AG20443 (cell line): ENCODE measurements at regions not wholly inside any gene's neighbourhood (a gene's known extent, or its start where the extent isn't known, plus 50 kb on each side); places are given as distances from the start of the nearest gene placed in this dataset.

Experiments
- DNase-seq: peaks from one replicate; pipeline ENCODE4 v3.0.0; 2012; ENCODE audit warnings: low spot score, mixed read lengths

- no peak for DNase-seq
These were observed 372.5 kb upstream of the SYT4 start for GRCh38 chr18:43649649-43650357.

- no peak for DNase-seq
These were observed 373.1 kb upstream of the SYT4 start for GRCh38 chr18:43650426-43650825.

GRCh38 chr18:43651057-43651456, 373.8 kb upstream of the SYT4 start:
- DNase-seq, result no peak

DNA sequence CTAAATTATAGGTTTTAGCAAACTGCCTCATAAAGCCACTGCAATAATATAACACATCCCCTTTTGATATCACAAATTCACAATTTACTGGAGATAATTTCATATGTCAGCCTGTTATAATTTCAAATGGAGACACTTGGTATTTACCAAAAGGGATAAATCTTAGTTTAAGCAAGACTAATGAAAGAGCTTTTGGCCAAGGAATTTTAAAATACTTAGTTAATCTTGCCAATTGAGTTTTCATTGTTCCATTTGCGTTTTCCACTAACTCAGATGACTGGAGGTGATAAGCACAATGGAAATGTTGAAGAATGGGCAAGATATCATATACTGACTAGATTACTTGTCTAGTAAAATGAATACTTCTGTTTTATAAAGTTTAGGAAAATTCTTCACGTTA, 379.3 kb upstream of the SYT4 start:
- DNase-seq, result no peak

DNA sequence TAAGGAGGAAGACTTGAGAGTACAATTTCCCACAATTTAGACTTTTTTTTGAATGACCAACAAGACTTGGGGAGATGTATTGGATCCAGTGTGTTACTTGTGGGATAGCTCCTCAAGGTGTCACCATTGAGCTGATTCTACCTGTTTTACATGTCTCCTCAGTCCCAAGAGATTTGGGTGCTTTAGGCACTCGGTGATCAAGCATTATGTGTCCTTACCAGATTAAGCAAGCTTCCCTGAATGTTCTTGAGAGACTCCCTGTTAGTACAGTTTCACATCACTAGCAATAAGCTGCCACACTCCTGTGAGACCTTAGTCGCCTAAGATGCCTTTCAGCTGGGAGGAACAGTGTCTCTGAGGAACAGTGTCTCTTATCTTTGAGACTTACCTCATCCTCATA, 384.3 kb upstream of the SYT4 start:
- DNase-seq, result no peak

DNA sequence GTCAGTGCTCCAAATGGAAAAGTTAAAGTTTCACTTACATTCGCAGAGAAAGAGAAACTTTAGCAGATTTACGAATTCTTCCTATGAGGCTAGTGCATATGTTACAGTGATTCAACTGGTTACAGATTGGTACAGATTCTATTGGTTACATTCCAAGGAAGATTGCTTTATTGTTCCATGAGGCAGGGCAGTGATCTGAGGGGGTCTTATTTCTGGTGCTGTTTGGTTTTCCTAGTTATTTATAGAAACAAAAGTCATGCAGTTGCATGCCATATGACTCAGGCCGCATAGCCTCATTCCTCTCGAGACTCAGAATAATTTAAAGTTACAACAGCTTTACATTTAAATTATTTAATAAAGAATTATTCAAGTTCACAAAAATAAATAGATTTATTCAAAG, 385.4 kb upstream of the SYT4 start:
- peak; percentile 34 for DNase-seq

DNA sequence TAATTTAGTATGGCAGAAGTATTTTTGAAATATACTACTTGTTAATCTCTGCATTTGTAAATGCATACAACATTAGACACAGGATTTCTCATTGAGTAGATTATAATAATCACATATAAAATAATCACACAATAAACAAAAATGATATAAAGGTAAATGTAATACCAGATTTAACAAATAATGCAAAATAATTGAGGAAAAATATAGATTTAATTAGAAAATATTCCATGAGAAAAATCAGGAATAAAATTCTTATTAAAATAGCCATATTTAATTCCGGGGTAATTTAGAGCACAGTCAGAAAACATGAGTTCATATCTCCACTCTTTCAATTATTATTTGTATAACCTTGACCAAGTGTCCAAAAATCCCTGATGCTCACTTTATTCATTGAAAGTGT, 385.9 kb upstream of the SYT4 start:
- no peak for DNase-seq

DNA sequence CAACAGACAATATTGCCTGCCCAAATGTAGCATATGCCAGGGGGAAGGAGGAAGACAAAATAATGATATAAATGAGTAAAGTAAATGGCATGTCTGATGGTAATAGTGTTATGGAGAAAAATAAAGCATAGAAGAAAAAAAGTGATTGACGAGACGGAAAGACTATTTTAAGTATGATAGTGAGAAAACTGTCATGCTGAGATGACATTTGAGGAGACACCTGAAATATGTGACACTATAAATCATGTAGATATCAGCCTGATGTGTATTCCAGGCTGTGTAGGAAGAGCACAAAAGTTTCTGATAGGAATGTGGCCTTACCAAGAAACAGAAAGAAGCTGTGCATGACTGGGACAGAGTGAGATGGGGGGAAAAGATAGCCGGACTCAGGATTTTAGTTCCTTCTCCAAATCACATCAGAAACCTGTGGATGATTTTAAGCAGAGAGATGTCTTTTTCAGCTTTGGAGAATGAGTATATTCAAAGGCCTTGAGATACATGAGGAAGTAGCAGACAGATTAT, 387.3 kb upstream of the SYT4 start:
- DNase-seq, result no peak

GRCh38 chr18:43665105-43665788, 388.0 kb upstream of the SYT4 start:
- DNase-seq, result peak; percentile 76

- no peak for DNase-seq
These were observed 391.6 kb upstream of the SYT4 start for GRCh38 chr18:43668866-43669265.

- no peak for DNase-seq
These were observed 394.1 kb upstream of the SYT4 start for GRCh38 chr18:43671431-43671830.

GRCh38 chr18:43680096-43680495, 402.8 kb upstream of the SYT4 start:
- peak; percentile 37 for DNase-seq

- DNase-seq, result no peak
These were observed 404.4 kb upstream of the SYT4 start for GRCh38 chr18:43681661-43682060.

DNA sequence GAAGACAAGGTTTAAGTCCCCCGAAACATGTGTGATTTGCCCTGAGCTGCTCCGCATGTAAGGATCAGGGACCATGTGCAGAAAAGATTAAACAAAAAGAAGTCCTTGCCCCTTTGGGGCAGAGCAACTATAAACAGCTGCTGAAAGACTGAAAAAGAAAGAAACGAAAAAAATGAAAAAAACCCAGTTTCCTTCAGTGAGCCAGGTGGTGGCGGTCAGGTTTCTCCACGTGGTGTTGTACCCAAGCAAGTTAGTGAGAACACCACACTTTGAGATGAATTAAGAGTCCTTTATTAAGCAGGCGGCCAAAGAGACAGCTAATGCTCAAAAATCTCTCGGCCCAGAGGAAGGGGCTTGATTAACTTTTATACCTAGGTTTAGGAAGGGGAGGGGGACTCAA, 404.9 kb upstream of the SYT4 start:
- no peak for DNase-seq

GRCh38 chr18:43686709-43687108, 409.4 kb upstream of the SYT4 start:
- DNase-seq, result no peak

GRCh38 chr18:43692099-43692690, 414.9 kb upstream of the SYT4 start:
- DNase-seq, result peak; percentile 5

- DNase-seq, result no peak
These were observed 425.1 kb upstream of the SYT4 start for GRCh38 chr18:43702399-43702798.

GRCh38 chr18:43703050-43703449, 425.8 kb upstream of the SYT4 start:
- DNase-seq, result no peak

DNA sequence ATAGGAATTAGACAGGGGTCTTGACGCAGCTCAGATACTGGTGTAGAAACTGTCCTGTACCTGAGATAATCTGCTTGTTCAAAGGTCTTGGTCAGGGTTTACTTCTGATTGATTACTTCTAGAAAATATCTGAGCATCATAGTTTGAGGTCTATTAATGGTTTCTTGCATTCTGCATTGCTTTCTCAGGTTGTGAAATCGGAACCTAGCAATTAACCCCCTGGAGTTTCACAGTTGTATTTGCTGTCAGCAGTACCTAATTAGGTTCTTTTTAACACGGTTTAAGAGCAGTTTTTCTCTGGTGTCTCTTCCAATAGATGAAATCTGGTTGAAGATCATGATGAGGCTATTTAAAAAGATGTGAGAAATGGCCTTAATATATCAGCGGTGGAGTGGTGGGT, 428.6 kb upstream of the SYT4 start:
- DNase-seq, result no peak

GRCh38 chr18:43710135-43710534, 432.8 kb upstream of the SYT4 start:
- DNase-seq, result no peak

- no peak for DNase-seq
These were observed 437.2 kb upstream of the SYT4 start for GRCh38 chr18:43714343-43715010.

DNA sequence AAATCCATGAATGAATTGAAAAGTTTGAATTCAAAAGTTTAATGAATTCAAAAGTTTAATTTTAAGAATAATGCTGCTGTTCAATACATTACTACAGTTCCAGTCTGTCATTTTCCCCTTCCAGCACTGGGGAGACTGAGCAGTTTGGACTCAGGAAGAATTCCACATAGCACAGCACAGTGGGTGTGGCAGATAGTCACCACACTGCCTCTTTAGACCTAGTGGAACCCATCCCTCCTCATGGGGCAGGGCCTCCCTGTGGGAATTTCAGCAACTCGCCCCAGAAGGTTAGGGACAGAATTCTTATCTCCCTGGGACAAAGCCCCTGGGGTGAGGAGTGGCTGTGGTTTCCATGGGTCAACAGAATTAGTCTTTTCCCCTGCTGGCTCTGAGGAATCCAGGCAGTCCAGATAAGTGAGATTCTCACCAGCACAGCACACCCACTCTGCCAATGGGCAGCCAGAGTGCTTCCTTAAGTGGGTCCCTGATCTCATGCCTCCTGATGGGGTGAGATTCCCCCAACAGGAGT, 442.0 kb upstream of the SYT4 start:
- no peak for DNase-seq
